H1 (cell line): ENCODE measurements at regions not wholly inside any gene's neighbourhood (a gene's known extent, or its start where the extent isn't known, plus 50 kb on each side); places are given as distances from the start of the nearest gene placed in this dataset.

ENCODE experiments used
- ATF3 ChIP-seq: IDR thresholded peaks from 2 replicates; pipeline ENCODE4 v1.6.1; 2011; ENCODE audit warnings: low read depth, mild to moderate bottlenecking, low read length; ENCODE audit not compliant: insufficient read depth
- E2F6 ChIP-seq: IDR thresholded peaks from 2 replicates; pipeline ENCODE4 v1.6.1; 2012; ENCODE audit warnings: inconsistent platforms
- EGR1 ChIP-seq: IDR thresholded peaks from 2 replicates; pipeline ENCODE4 v1.6.1; 2011; ENCODE audit warnings: low read depth, low read length, borderline replicate concordance
- JUN ChIP-seq: IDR thresholded peaks from 2 replicates; pipeline ENCODE4 v1.6.1; 2011; ENCODE audit warnings: low read depth, mild to moderate bottlenecking, improper control_type of control experiment, low read length
- TCF12 ChIP-seq: IDR thresholded peaks from 2 replicates; pipeline ENCODE4 v1.6.1; 2011; ENCODE audit warnings: low read depth, mild to moderate bottlenecking, low read length

- TF ChIP-seq ATF3 (no peak), EGR1 (no peak), TCF12 (no peak), JUN (no peak), E2F6 (no peak)
Measured at GRCh38 chr22:49355211-49355920, 472.3 kb downstream of the BRD1 start (continued).
